T-helper 1 cell (primary cell): ENCODE measurements at regions not wholly inside any gene's neighbourhood (a gene's known extent, or its start where the extent isn't known, plus 50 kb on each side); places are given as distances from the start of the nearest gene placed in this dataset.
"Not testable (repeated sequence)": the region's sequence is repeated elsewhere in the genome, so short reads cannot be mapped to it uniquely, and the experiment has no call there.

Source experiments
- DNase-seq, 5 donors: peaks; one replicate each; pipeline ENCODE4 v3.0.0-alpha.2; 2012 to 2020

DNA sequence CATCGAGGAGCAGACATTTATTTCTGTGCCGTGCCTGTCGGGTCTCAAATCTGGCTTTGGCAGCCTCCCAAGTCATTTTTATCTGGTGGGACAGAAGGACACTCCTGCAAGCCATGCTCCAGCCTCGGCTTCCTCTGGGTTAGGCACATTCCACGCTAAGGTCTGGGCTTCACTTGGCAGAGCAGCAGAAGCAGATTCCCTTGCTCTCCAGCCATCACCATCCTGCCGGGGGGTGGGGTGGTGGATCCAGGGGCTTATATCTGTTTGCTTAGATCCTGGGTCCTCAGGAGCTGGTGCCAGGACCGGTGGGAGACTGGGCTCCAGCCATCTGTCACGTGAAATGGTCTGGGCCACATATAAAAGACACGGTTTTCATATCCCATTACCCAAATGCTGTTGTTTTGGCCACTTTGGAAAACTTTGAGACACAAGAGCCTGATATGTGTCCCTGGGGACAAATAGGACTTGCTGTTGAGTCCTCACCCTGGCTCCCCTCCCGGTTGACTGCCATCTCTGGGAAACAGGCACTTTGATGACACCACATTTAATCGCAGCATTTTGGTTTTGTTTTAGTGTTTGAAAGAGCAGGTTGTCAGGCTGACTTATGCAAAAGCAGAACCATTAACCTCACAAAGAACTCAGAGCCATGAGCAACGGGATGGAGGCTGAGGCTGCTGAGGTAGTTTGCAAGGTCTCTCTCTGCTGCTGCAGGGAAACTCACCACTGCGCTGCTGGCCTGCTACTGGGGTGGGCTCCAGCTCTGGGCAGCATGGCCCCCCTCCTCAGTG, 69.6 kb upstream of the PRMT8 start:
- DNase-seq: no peak

- DNase-seq: not testable (repeated sequence)
These were observed 66.2 kb upstream of the PRMT8 start for GRCh38 chr12:3424796-3425195.

DNA sequence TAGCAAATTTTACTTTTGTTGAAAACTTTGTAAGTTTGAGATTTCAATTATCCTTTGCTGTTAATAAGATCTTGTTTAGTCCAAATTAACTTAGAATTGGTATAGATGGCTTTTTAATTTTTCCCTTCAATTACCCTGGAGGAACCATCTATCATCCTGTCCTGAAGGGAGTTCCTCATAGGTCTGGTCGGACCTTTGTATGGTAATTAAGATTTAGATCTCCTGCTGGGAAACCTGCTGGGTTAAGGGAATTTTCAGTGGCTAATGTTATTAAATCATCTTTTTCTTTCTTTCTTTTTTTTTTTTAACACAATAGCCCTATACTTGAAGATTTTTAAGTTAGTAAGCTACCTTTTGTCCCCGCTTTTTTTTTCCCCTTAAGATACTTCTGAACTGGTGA, 63.0 kb upstream of the PRMT8 start:
- no peak for DNase-seq

GRCh38 chr12:3428631-3429030, 62.4 kb upstream of the PRMT8 start:
- no peak for DNase-seq

DNA sequence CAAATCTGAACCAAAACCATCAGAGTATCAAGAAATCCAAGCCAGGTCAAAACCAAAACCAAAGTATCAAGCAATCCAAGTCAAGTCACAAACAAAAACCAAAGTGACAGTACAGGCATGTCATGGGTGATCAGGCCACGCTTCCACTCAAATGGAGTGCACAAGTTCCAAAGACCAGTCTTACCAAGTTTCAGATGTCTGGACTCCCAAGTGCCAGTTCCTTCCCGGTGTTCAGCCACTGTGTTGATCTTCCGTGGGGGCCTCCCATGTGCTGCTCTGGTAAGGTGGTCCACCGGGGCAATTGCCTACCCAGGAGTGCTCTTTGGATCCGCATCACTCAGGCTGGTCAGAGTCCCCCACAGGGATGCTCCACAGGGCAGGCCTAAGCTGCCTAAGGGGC, 61.5 kb upstream of the PRMT8 start:
- DNase-seq: not testable (repeated sequence)

DNA sequence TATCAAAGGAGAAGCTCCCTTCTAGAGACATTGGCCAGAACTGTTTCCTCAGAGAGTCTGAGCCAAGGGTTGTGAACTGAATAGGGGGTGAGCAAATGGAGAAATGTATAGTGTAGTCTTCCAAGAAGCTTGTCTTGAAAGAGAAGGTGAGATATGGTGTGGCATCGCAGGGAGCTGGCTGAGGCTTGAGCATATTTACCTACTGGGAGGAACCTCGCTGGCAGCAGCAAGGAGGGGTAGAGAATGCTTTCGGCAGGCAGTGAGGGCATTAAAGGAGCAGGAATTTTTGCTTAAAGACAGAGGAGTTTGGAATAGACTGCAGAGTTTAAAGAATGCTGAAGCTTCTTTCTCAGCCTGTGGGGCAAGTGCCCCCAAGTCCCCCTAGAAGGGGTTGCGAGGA, 59.3 kb upstream of the PRMT8 start:
- DNase-seq: no peak

DNA sequence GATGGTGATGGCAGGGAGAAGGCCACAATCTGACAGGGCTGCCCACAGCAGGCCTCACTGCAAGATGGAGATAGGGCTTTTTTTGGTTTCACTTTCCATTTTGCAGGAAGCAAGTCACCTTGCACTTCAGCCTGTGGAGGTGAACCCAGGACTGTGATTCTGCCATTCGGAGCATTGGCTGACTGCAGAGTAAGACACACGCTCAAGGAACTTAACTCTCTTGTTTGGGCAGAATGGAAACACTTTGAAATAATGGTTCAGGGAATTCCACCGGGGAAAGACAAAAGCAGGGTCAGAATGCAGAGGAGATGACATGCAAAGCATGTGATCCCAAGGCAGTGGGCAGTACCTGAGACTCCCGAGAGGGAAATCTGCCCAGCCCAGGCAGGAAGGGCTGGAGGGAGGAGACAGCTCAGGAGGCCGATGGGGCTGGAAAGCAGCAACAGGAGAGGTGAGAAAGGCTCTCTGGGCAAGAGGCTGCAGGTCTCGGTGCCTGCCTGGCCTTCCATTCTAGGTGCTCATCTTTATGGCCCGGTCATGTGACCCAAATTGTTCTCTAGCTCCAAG, 58.7 kb upstream of the PRMT8 start:
- peak in 1 of 5 donors; percentile 47 for DNase-seq

- DNase-seq: no peak
These were observed 58.1 kb upstream of the PRMT8 start for GRCh38 chr12:3432868-3433267.

GRCh38 chr12:3436461-3437065, 54.4 kb upstream of the PRMT8 start:
- DNase-seq: no peak

GRCh38 chr12:3437986-3438385, 53.0 kb upstream of the PRMT8 start:
- DNase-seq: no peak

DNA sequence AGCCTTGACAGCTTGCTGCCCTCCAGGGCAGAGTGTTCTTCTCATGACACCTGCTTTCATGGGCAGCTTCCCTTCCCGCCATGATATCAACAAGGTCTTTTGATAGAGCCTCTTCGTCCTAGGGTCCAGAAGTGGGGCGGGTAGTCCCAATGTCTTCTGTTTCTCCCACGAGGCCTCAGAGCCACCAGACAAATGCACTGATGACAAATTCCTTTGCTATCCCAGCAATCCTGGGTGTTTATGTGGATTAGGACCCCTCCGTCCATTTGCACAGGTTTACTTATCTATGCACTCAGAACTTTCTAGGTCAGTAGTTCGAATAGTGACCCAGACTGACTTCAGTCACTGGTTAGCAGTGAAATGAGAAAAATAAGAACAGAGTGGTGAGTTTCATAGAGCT, 52.6 kb upstream of the PRMT8 start:
- no peak for DNase-seq
